SK-N-SH treated with all-trans-retinoic acid at 6 μM for 48 hours (cell line): ENCODE measurements at regions not wholly inside any gene's neighbourhood (a gene's known extent, or its start where the extent isn't known, plus 50 kb on each side); places are given as distances from the start of the nearest gene placed in this dataset.

Experiments used
- ATAC-seq: fragments of 200-7000 bp; cut with Tn5 transposase; 3 replicates; pipeline ENCODE4 v1.9.1; 2020; ENCODE audit warnings: mild to moderate bottlenecking, moderate library complexity
- ARNTL ChIP-seq: fragments of 450-650 bp; formaldehyde crosslinking; IDR thresholded peaks from 2 replicates; pipeline ENCODE4 v1.5.0; 2020; ENCODE audit warnings: low read depth, mild to moderate bottlenecking, moderate library complexity, borderline replicate concordance
- BACH2 ChIP-seq: fragments of 250-450 bp; sonication (Bioruptor Pico); IDR thresholded peaks from 2 replicates; pipeline ENCODE4 v1.9.0; 2021; ENCODE audit warnings: mild to moderate bottlenecking, borderline replicate concordance
- CSDC2 ChIP-seq: fragments of 250-450 bp; sonication (Bioruptor Pico); IDR thresholded peaks from 2 replicates; pipeline ENCODE4 v1.5.0; 2020; ENCODE audit warnings: mild to moderate bottlenecking, moderate library complexity
- CSRNP3 ChIP-seq: fragments of 250-450 bp; sonication (Bioruptor Pico); IDR thresholded peaks from 2 replicates; pipeline ENCODE4 v1.5.1; 2021; ENCODE audit warnings: mild to moderate bottlenecking, moderate library complexity
- ESRRG ChIP-seq: fragments of 250-450 bp; sonication (Bioruptor Pico); IDR thresholded peaks from 2 replicates; pipeline ENCODE4 v1.6.1; 2021; ENCODE audit warnings: mild to moderate bottlenecking
- GLIS3 ChIP-seq: fragments of 250-450 bp; sonication (Bioruptor Pico); IDR thresholded peaks from 2 replicates; pipeline ENCODE4 v1.5.0; 2020; ENCODE audit warnings: mild to moderate bottlenecking, moderate library complexity
- ISL1 ChIP-seq: fragments of 250-450 bp; sonication (Bioruptor Pico); IDR thresholded peaks from 2 replicates; pipeline ENCODE4 v2.1.2; 2022; ENCODE audit warnings: mild to moderate bottlenecking, moderate library complexity
- OSR1 ChIP-seq: fragments of 250-450 bp; sonication (Bioruptor Pico); IDR thresholded peaks from 2 replicates; pipeline ENCODE4 v1.8.0; 2022; ENCODE audit warnings: moderate library complexity, mild to moderate bottlenecking, inconsistent platforms
- PATZ1 ChIP-seq: fragments of 250-450 bp; sonication (Bioruptor Pico); IDR thresholded peaks from 2 replicates; pipeline ENCODE4 v1.8.0; 2020; ENCODE audit warnings: mild to moderate bottlenecking, moderate library complexity, borderline replicate concordance
- PPARA ChIP-seq: fragments of 250-450 bp; sonication (Bioruptor Pico); IDR thresholded peaks from 2 replicates; pipeline ENCODE4 v1.5.0; 2020; ENCODE audit warnings: mild to moderate bottlenecking, borderline replicate concordance
- RARB ChIP-seq: fragments of 250-450 bp; sonication (Bioruptor Pico); IDR thresholded peaks from 2 replicates; pipeline ENCODE4 v1.8.0; 2021; ENCODE audit warnings: mild to moderate bottlenecking, moderate library complexity
- SNAI2 ChIP-seq: fragments of 250-450 bp; sonication (Bioruptor Pico); IDR thresholded peaks from 2 replicates; pipeline ENCODE4 v1.5.0; 2020; ENCODE audit warnings: mild to moderate bottlenecking, moderate library complexity
- TOX ChIP-seq: fragments of 250-450 bp; sonication (Bioruptor Pico); IDR thresholded peaks from 2 replicates; pipeline ENCODE4 v1.8.0; 2021; ENCODE audit warnings: mild to moderate bottlenecking, moderate library complexity, borderline replicate concordance
- ZC3H10 ChIP-seq: fragments of 250-450 bp; sonication (Bioruptor Pico); IDR thresholded peaks from 2 replicates; pipeline ENCODE4 v1.5.1; 2021; ENCODE audit warnings: mild to moderate bottlenecking, moderate library complexity
- ZFP3 ChIP-seq: fragments of 250-450 bp; sonication (Bioruptor Pico); IDR thresholded peaks from 2 replicates; pipeline ENCODE4 v1.5.0; 2020; ENCODE audit warnings: mild to moderate bottlenecking, moderate library complexity
- ZNF565 ChIP-seq: fragments of 450-650 bp; formaldehyde crosslinking; conservative IDR thresholded peaks from 2 replicates; pipeline ENCODE4 v1.5.0; 2020; ENCODE audit warnings: low read depth, mild to moderate bottlenecking, moderate library complexity
- ZNF70 ChIP-seq: fragments of 450-650 bp; formaldehyde crosslinking; IDR thresholded peaks from 2 replicates; pipeline ENCODE4 v1.5.0; 2020; ENCODE audit warnings: mild to moderate bottlenecking, moderate library complexity
- ZNF8 ChIP-seq: fragments of 450-650 bp; formaldehyde crosslinking; IDR thresholded peaks from 2 replicates; pipeline ENCODE4 v1.5.0; 2020; ENCODE audit warnings: mild to moderate bottlenecking, moderate library complexity
- TF ChIP-seq, protein P1 (sequence below): fragments of 250-450 bp; sonication (Bioruptor Pico); IDR thresholded peaks from 2 replicates; pipeline ENCODE4 v1.5.0; 2020; ENCODE audit warnings: mild to moderate bottlenecking, moderate library complexity
- TF ChIP-seq, protein P2 (sequence below): fragments of 250-450 bp; sonication (Bioruptor Pico); IDR thresholded peaks from 2 replicates; pipeline ENCODE4 v1.5.1; 2020; ENCODE audit warnings: low read depth, mild to moderate bottlenecking, moderate library complexity

- no peak for ATAC-seq
- TF ChIP-seq PATZ1: no peak
- TF ChIP-seq, protein P1, sequence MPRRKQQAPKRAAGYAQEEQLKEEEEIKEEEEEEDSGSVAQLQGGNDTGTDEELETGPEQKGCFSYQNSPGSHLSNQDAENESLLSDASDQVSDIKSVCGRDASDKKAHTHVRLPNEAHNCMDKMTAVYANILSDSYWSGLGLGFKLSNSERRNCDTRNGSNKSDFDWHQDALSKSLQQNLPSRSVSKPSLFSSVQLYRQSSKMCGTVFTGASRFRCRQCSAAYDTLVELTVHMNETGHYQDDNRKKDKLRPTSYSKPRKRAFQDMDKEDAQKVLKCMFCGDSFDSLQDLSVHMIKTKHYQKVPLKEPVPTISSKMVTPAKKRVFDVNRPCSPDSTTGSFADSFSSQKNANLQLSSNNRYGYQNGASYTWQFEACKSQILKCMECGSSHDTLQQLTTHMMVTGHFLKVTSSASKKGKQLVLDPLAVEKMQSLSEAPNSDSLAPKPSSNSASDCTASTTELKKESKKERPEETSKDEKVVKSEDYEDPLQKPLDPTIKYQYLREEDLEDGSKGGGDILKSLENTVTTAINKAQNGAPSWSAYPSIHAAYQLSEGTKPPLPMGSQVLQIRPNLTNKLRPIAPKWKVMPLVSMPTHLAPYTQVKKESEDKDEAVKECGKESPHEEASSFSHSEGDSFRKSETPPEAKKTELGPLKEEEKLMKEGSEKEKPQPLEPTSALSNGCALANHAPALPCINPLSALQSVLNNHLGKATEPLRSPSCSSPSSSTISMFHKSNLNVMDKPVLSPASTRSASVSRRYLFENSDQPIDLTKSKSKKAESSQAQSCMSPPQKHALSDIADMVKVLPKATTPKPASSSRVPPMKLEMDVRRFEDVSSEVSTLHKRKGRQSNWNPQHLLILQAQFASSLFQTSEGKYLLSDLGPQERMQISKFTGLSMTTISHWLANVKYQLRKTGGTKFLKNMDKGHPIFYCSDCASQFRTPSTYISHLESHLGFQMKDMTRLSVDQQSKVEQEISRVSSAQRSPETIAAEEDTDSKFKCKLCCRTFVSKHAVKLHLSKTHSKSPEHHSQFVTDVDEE (CRISPR knock-in tag): no peak
- no peak for TF ChIP-seq TOX
- no peak for TF ChIP-seq BACH2 (CRISPR knock-in tag)
- TF ChIP-seq ZNF565 (CRISPR knock-in tag): no peak
- TF ChIP-seq SNAI2 (CRISPR knock-in tag): no peak
Measured at GRCh38 chr5:120320626-120321025, 143.5 kb upstream of the PRR16 start.

- no peak for ATAC-seq
- TF ChIP-seq CSRNP3 (CRISPR knock-in tag) (no peak), ZFP3 (CRISPR knock-in tag) (no peak), BACH2 (CRISPR knock-in tag) (no peak), TOX (no peak), ZC3H10 (CRISPR knock-in tag) (no peak), OSR1 (CRISPR knock-in tag) (no peak), SNAI2 (CRISPR knock-in tag) (no peak), ESRRG (CRISPR knock-in tag) (no peak), PATZ1 (no peak), RARB (CRISPR knock-in tag) (no peak), ZNF70 (CRISPR knock-in tag) (no peak), GLIS3 (CRISPR knock-in tag) (no peak), ISL1 (no peak)
- TF ChIP-seq, protein P1 (CRISPR knock-in tag): no peak
- TF ChIP-seq, protein P2, sequence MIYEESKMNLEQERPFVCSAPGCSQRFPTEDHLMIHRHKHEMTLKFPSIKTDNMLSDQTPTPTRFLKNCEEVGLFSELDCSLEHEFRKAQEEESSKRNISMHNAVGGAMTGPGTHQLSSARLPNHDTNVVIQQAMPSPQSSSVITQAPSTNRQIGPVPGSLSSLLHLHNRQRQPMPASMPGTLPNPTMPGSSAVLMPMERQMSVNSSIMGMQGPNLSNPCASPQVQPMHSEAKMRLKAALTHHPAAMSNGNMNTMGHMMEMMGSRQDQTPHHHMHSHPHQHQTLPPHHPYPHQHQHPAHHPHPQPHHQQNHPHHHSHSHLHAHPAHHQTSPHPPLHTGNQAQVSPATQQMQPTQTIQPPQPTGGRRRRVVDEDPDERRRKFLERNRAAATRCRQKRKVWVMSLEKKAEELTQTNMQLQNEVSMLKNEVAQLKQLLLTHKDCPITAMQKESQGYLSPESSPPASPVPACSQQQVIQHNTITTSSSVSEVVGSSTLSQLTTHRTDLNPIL (CRISPR knock-in tag): no peak
- TF ChIP-seq, all 23 proteins: peak for 0
Measured at GRCh38 chr5:120326651-120327050, 137.4 kb upstream of the PRR16 start.

GRCh38 chr5:120327180-120327579 lies 136.9 kb upstream of the PRR16 start:
- no peak for ATAC-seq
- TF ChIP-seq CSDC2 (CRISPR knock-in tag): no peak
- TF ChIP-seq PPARA: no peak
- TF ChIP-seq ZC3H10 (CRISPR knock-in tag): no peak
- no peak for TF ChIP-seq ZFP3 (CRISPR knock-in tag)
- no peak for TF ChIP-seq ESRRG (CRISPR knock-in tag)
- TF ChIP-seq RARB (CRISPR knock-in tag): no peak
- TF ChIP-seq, protein P2 (CRISPR knock-in tag): no peak
- no peak for TF ChIP-seq ARNTL (CRISPR knock-in tag)
- TF ChIP-seq GLIS3 (CRISPR knock-in tag): no peak
- TF ChIP-seq ISL1: no peak
- no peak for TF ChIP-seq ZNF8
